ENCODE measurements at regions not wholly inside any gene's neighbourhood (a gene's known extent, or its start where the extent isn't known, plus 50 kb on each side); places are given as distances from the start of the nearest gene placed in this dataset.
"Not testable (repeated sequence)": the region's sequence is repeated elsewhere in the genome, so short reads cannot be mapped to it uniquely, and the experiment has no call there.

GRCh38 chr4:170441146-170441545, 351.4 kb upstream of the AADAT start:
- TF ChIP-seq CTCF (conservative IDR thresholded peaks at IDR 0.05; ENCODE audit: low read depth, low read length); EZH2 (IDR thresholded peaks at IDR 0.05; ENCODE audit: low read length, unreplicated experiment); EZH2phosphoT487 (IDR thresholded peaks at IDR 0.05; ENCODE audit: borderline replicate concordance, low read length): not testable (repeated sequence)
